EL (cell line): ENCODE measurements at regions not wholly inside any gene's neighbourhood (a gene's known extent, or its start where the extent isn't known, plus 50 kb on each side); places are given as distances from the start of the nearest gene placed in this dataset.
"Not testable (repeated sequence)": the region's sequence is repeated elsewhere in the genome, so short reads cannot be mapped to it uniquely, and the experiment has no call there.

Experiments
- DNase-seq: peaks from one replicate; pipeline ENCODE4 v3.0.0-alpha.2; 2016

GRCh38 chr7:36039671-36040070, 113.4 kb upstream of the EEPD1 start:
- no peak for DNase-seq

GRCh38 chr7:36040679-36041078, 112.4 kb upstream of the EEPD1 start:
- DNase-seq: peak; percentile 72

- no peak for DNase-seq
Measured at GRCh38 chr7:36044101-36044892, 108.8 kb upstream of the EEPD1 start.

GRCh38 chr7:36045326-36045725, 107.7 kb upstream of the EEPD1 start:
- no peak for DNase-seq

- no peak for DNase-seq
Measured at GRCh38 chr7:36045830-36046341, 107.2 kb upstream of the EEPD1 start.

GRCh38 chr7:36047091-36047658, 105.9 kb upstream of the EEPD1 start:
- peak; percentile 29 for DNase-seq

GRCh38 chr7:36048141-36048901, 104.7 kb upstream of the EEPD1 start:
- DNase-seq: peak; percentile 91

- peak; percentile 56 for DNase-seq
Measured at GRCh38 chr7:36048902-36049240, 104.2 kb upstream of the EEPD1 start.

GRCh38 chr7:36051501-36051900, 101.6 kb upstream of the EEPD1 start:
- no peak for DNase-seq

- no peak for DNase-seq
Measured at GRCh38 chr7:36053589-36053988, 99.5 kb upstream of the EEPD1 start.

GRCh38 chr7:36054637-36055036, 98.4 kb upstream of the EEPD1 start:
- DNase-seq: no peak

GRCh38 chr7:36055207-36055606, 97.8 kb upstream of the EEPD1 start:
- no peak for DNase-seq

GRCh38 chr7:36057323-36057722, 95.7 kb upstream of the EEPD1 start:
- no peak for DNase-seq

- DNase-seq: no peak
Measured at GRCh38 chr7:36058020-36058592, 94.9 kb upstream of the EEPD1 start.

GRCh38 chr7:36060388-36060787, 92.7 kb upstream of the EEPD1 start:
- DNase-seq: not testable (repeated sequence)

- DNase-seq: no peak
Measured at GRCh38 chr7:36062154-36062815, 90.8 kb upstream of the EEPD1 start.

- no peak for DNase-seq
Measured at GRCh38 chr7:36064676-36065075, 88.4 kb upstream of the EEPD1 start.

- not testable (repeated sequence) for DNase-seq
Measured at GRCh38 chr7:36065563-36066342, 87.3 kb upstream of the EEPD1 start.

GRCh38 chr7:36066343-36066664, 86.8 kb upstream of the EEPD1 start:
- DNase-seq: no peak

- no peak for DNase-seq
Measured at GRCh38 chr7:36070230-36070629, 82.8 kb upstream of the EEPD1 start.

GRCh38 chr7:36071605-36072004, 81.4 kb upstream of the EEPD1 start:
- DNase-seq: no peak

- DNase-seq: no peak
Measured at GRCh38 chr7:36072620-36073019, 80.4 kb upstream of the EEPD1 start.
